Fibroblast of skin of right biceps (primary cell): ENCODE measurements at regions not wholly inside any gene's neighbourhood (a gene's known extent, or its start where the extent isn't known, plus 50 kb on each side); places are given as distances from the start of the nearest gene placed in this dataset.

Experiments used
- DNase-seq: peaks from one replicate; pipeline ENCODE4 v3.0.0-alpha.2; 2013

- peak; percentile 92 for DNase-seq
Measured at GRCh38 chr6:132087391-132087790, 136.2 kb upstream of the CCN2 start.

DNA sequence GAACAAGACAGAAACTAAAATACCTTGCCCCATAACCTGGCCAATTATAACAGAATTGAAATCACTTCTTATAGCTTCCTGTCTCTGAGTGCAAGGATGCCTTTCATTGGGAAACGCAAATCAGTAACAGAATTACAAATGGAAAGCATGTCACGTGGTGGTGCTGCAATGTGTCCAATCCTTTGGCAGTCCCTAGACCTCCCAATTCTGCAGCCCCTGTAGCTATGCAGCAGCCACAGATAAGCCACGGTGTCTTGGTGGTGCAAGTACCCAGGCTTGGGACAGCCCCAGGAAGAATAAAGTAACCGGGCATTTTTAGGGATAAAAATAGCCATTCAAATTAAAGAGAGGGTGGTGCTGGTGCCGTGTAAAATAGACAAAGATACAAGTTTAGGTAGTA lies 134.6 kb upstream of the CCN2 start:
- DNase-seq, result peak; percentile 34

DNA sequence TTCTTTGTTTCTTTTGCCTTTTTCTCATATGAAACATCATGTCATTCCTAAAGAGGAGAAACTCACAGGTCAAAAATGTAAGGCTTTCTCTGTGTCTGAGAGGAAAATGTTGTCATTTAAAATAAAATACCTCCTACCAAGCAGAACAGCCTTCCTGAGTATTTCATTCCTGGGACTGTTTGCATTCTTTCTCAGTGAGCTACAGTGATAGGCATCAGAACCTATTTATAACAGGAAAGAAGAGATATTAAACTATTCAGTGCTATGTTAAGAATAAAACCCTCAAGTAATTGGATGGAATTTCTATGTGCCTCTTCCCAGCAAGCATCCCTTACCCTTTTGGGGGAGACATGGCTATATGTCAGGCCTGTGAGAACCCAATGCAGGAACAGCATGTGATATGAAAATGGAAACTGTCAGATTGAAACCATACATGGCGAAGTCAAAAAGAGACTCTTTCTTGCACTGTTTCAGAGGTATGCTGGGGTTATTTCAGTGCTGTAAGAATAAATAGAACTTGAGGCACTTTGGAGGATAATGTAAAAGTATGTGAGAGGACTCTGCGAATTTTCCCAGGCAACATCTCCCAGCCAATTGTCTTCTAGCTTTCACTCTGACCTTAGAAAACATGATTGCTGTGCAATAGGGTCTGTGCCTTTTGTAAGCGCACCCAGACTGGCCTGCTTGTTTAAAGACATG lies 133.8 kb upstream of the CCN2 start:
- peak; percentile 99 for DNase-seq

- no peak for DNase-seq
Measured at GRCh38 chr6:132082421-132082820, 131.2 kb upstream of the CCN2 start.

GRCh38 chr6:132081338-132081737 lies 130.2 kb upstream of the CCN2 start:
- no peak for DNase-seq

DNA sequence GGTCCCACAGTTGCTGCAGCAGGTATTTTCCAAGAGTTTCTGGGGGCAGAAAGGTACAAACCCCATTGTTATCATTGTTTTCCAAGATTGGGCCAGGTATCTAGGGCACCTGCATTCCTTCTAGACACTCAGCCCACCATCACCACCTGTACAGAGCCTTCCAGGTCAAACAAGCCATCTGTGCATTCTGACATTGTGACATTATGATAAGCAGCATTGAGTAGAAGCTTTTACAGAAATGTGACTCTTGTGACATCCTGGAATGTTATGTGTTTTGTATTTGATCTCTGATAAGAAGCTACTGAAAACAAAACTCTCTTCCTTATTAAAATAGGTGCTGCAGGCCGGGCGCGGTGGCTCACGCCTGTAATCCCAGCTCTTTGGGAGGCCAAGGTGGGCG lies 128.1 kb upstream of the CCN2 start:
- DNase-seq, result no peak

GRCh38 chr6:132076452-132076851 lies 125.3 kb upstream of the CCN2 start:
- no peak for DNase-seq

DNA sequence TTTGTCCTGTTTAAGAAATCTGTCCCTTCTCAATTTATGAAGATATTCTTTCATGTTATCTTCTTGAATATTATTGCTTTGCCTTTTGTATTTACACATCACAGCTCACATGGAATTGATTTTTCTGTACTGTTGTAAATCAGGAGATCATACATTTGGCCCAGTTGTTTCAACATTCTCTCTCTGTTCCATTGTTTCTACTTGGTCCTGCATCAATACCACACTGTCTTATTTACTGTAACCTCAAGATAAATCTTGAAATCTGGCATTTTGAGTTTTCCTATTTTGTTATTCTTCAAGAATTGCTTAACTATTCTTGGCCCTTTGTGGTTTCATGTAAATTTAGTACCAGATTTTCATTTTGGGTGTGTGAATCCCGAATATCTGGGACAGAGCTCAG lies 121.7 kb upstream of the CCN2 start:
- no peak for DNase-seq

DNA sequence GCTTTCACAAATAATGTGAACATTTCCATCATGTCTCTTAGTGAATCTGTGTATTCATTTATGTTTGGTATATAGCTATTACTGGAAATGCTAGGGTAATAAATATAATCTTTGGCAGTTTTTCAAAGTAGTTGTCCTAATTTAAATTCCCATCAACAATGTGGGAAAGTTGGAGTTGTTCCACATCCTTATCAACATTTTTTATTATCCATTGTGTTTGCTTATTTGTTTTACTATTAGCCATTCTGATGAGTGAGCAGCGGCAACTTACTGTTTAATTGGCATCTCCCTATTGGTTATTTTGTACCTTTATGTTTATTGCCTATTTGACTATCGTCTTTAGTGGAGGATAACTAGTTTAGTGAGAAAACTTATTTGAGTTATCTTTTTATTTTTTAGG lies 121.1 kb upstream of the CCN2 start:
- no peak for DNase-seq

DNA sequence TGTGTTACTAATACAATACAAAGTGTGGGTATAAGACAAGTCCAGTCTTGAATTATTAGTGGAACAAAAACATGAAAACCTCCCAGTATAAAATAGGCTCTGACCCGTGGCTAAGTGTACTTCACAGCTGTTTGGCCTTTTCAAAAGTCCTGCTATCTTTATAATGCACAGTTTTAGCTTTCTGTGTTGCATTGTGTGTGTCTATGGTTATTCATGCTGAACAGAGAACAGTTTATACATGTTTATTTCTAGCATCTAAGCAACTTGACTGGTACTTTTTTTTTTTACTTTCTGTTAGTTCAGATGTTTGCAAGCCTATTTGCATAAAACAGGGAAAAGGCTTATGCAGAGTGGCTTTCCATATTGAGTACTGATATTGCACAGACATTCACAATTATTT lies 119.2 kb upstream of the CCN2 start:
- DNase-seq, result no peak

DNA sequence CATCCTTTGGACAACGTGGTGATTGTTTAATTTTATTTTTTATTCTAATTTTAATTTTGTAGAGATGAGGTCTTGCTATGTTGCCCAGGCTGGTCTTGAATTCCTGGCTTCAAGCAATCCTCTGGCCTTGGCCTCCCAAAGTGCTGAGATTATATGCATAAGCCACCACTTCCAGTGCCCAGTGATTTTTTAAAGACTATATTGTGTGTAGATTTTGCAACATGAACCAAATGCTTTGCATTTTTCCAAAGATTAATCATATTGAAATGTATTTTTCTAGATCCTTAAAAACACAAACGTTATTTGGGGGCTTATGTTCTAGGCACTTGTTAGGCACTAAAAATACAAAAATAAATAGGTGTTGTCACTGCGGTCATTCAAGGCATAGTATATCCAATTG lies 117.6 kb upstream of the CCN2 start:
- peak; percentile 28 for DNase-seq

DNA sequence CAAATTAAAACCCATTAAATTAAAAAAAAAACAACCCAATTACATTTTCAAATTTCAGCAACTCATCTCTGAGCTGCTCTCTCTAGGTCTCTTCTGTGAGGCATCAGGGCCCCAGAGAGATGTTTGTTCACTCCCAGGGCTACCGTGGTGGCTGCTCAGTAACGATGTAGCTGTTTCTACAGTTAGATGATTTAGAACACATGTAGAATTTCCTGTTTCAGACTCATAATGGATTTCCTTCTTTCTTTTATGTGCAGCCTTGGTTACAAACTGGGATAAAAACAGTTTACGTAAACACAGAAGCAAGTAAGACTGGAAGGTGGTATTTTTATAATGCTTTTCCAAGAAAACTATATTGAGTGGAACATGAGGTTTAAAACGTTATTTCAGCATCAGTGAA lies 116.1 kb upstream of the CCN2 start:
- peak; percentile 70 for DNase-seq

- DNase-seq, result no peak
Measured at GRCh38 chr6:132065556-132065955, 114.4 kb upstream of the CCN2 start.

- peak; percentile 90 for DNase-seq
Measured at GRCh38 chr6:132063738-132064137, 112.6 kb upstream of the CCN2 start.

DNA sequence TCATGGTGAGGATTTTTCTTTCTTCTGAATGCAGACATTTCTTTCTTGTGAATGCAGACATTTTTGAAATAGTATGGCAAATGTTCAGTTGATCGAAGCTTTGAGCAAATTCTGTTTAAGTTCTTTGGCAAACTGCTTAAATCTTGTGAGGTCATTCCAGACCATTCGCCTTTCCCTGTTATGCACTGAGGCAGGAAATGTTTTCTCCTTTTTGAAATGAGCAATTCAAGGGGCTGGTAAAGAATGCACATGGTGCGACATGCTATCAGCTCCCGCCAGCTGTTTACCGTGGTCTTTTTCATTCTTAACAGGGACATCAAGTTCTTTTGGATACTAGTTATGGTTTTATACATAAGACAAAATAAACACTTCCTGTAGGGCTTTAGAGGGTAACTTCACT lies 112.0 kb upstream of the CCN2 start:
- DNase-seq, result peak; percentile 81

DNA sequence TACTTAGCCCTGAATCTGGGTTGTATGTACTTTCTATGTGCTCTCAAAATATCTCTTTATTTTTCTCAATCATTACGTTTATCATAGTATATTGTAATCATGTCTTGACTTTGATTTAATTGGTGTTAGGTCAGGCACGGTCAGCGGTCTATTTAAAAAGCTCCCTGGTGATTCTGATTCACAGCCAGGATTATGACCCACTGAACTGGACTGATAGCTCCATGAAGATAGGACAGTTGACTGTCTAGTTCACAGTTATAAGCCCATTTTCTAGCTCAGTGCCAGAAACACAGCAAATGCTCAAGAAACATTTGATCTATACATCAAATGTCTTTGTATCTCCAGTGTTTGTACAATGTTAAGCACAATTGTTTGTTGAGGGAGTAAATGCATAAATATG lies 111.5 kb upstream of the CCN2 start:
- DNase-seq, result no peak

- no peak for DNase-seq
Measured at GRCh38 chr6:132061381-132061780, 110.2 kb upstream of the CCN2 start.

GRCh38 chr6:132060591-132060990 lies 109.4 kb upstream of the CCN2 start:
- DNase-seq, result peak; percentile 92

DNA sequence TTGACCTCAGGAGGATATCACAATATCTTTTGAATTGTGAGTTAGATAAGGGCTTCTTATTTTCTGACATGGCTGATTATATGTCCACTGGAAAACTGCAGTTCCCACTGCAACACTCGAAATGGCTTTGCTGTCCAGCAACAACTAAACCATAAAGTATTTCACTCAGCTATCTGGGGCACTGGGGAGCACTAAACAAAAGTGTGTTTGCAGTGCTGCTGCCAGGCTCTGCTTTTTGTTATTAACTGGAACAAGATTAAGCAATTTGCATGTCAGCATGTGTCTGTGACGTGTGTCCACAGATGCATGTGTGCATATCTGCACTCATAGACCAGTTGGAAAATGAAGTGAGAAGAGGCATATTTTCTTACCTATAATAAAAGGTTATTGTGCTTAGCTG lies 107.8 kb upstream of the CCN2 start:
- DNase-seq, result peak; percentile 17

- peak; percentile 83 for DNase-seq
Measured at GRCh38 chr6:132054525-132054924, 103.4 kb upstream of the CCN2 start.

GRCh38 chr6:132053511-132053910 lies 102.3 kb upstream of the CCN2 start:
- DNase-seq, result peak; percentile 78

GRCh38 chr6:132052096-132052495 lies 100.9 kb upstream of the CCN2 start:
- peak; percentile 37 for DNase-seq

DNA sequence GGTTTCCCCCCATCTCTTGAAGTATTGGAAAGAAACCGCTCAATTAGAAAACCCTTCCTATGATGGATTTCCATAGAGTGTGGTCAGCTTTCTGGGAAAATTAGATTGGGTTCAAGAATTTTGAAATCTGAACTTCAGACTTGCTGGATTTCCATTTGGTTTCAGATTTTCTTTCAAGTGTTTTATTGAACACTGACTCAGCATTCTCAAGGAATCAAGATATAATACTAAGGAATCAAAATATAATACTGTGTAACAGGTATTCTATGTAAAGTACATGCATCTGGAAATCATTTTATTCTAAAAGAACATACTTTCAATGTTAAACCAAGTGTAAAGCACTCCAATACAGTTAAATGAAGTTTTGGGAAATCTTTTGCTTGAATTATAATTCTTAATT lies 94.7 kb upstream of the CCN2 start:
- no peak for DNase-seq

- no peak for DNase-seq
Measured at GRCh38 chr6:132043148-132043547, 92.0 kb upstream of the CCN2 start.

DNA sequence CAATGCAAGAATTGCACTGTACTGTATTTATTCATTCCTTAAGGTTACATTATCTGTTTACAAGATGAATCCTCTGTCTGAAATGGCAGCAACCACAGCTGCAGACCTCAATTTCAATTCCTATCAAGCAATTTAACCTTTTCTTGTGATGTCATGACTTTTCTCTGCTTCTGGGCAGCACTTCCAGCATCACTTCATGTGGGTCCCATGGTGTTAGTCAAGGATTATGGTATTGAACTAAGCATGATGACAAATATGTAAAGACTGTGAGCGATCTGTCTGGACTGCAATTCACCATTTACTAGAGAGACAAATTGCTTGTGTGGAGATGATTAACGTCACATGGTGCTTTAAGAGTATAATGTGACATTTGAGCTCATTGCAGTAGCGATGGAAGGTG lies 90.5 kb upstream of the CCN2 start:
- peak; percentile 81 for DNase-seq

DNA sequence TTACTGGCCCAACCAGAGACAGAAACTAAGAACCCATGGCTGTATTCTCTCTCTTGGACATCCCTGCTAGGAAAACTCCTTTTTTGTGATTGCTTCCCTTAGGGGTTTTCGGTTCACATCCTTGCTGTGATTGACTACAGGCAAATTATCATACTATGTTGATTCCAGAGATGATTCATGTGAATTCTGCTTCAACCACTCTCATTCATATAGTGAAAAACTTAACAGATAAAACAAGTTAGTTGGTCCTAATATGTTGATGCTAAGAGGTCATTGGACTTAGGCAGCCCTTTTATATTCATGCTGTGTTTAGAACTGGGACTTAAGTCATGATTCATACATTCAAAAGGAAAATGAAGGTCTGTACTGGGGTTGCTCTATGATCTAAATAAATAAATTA lies 76.9 kb upstream of the CCN2 start:
- no peak for DNase-seq
